ENCODE measurements at regions not wholly inside any gene's neighbourhood (a gene's known extent, or its start where the extent isn't known, plus 50 kb on each side); places are given as distances from the start of the nearest gene placed in this dataset.
A peak's percentile ranks its signal among the peaks of the same experiment; 100 is the strongest.

- no peak overlapping the region for H3K23ac ChIP-seq (ENCODE audit: insufficient read length)
- no peak overlapping the region for H2BK15ac ChIP-seq (ENCODE audit: low read length)
- H2BK120ac ChIP-seq (replicated peaks; ENCODE audit: low read depth, low read length) = no peak overlapping the region
- no peak overlapping the region for H4K91ac ChIP-seq (replicated peaks; ENCODE audit: insufficient read length, low read length)
- H4K8ac ChIP-seq (ENCODE audit: extremely low read depth, insufficient read depth, low read length) = no peak overlapping the region
- no peak overlapping the region for H3K27ac ChIP-seq (ENCODE audit: low read depth, low read length)
- no peak overlapping the region for H3K4ac ChIP-seq (replicated peaks; ENCODE audit: insufficient read length, low read depth, low read length)
- H3K9me3 ChIP-seq (ENCODE audit: insufficient read depth in 2 of 2, low read depth in 1 of 2, low read length in 1 of 2) = peaks cover 0 to 4% of the 10 kb centered on the region in 2 experiments; a peak in 1 of 4 replicates
- no peaks in the 10 kb centered on the region for H3K36me3 ChIP-seq (ENCODE audit: control insufficient read depth in 2 of 4, insufficient read depth in 4 of 4, low read length in 3 of 4)
- H3K23me2 ChIP-seq (ENCODE audit: low read depth, low read length) = no peaks in the 10 kb centered on the region
- H3K56ac ChIP-seq (replicated peaks; ENCODE audit: insufficient read length, low read depth, low read length) = no peak overlapping the region
- no peak for DNase-seq (ENCODE audit: low read depth in 1 of 2, low spot score in 2 of 2)
- 84% methylated on average over 1 of the region's 1 CpG; no CpG with 5 or more reads in 1 of the 2 experiments for WGBS, 2 experiments (ENCODE audit: extremely low coverage in 1 of 2, insufficient coverage in 1 of 2, insufficient read length in 1 of 2, insufficient replicate concordance in 2 of 2, low coverage in 1 of 2, low lambda C conversion rate in 2 of 2, missing lambda C conversion rate in 1 of 2)
- CTCF ChIA-PET (ENCODE audit: partially characterized antibody) = no interaction called here
- POLR2A ChIA-PET (ENCODE audit: partially characterized antibody) = no interaction called here
- no peak overlapping the region for H3K14ac ChIP-seq (ENCODE audit: insufficient read length)
- FAIRE-seq = no peak
- no peak overlapping the region for H3K4me3 ChIP-seq (ENCODE audit: extremely low read depth in 1 of 4, insufficient read depth in 2 of 4, low read depth in 3 of 4, low read length in 4 of 4)
- TF ChIP-seq TAF7 (optimal IDR thresholded peaks at IDR 0.05; ENCODE audit: borderline replicate concordance, low read depth, low read length) = no peak
- H3K4me1 ChIP-seq (replicated peaks in 1 of 4; ENCODE audit: control insufficient read depth in 3 of 4, insufficient read depth in 4 of 4, low read length in 3 of 4) = peaks cover 0 to 4% (median 1%) of the 10 kb centered on the region in 4 experiments; a peak in 1 of 7 replicates
- H4K5ac ChIP-seq (ENCODE audit: insufficient read length, low read depth, low read length) = no peak overlapping the region
- no peak overlapping the region for H2BK5ac ChIP-seq (ENCODE audit: low read depth, low read length)
- H3K4me2 ChIP-seq (ENCODE audit: insufficient read depth in 1 of 2, low read depth in 2 of 2, low read length in 2 of 2) = no peak overlapping the region
- no peak overlapping the region for H2AK5ac ChIP-seq (ENCODE audit: low read depth, low read length)
- no peak overlapping the region for H2BK20ac ChIP-seq (ENCODE audit: low read length)
- no peaks in the 10 kb centered on the region for H3K27me3 ChIP-seq (replicated peaks in 1 of 4; ENCODE audit: control insufficient read depth in 3 of 4, extremely low read depth in 1 of 4, insufficient read depth in 3 of 4, low read length in 3 of 4)
- H3K18ac ChIP-seq (ENCODE audit: extremely low read depth, low read length) = no peak overlapping the region
- no peak overlapping the region for H2AFZ ChIP-seq (ENCODE audit: low read length)
- H3K79me1 ChIP-seq (ENCODE audit: low read depth, low read length) = no peaks in the 10 kb centered on the region
- peak overlapping the region; percentile 33; the same call in 1 of the 2 replicates for H2BK12ac ChIP-seq (ENCODE audit: low read depth, low read length)
- H3K9ac ChIP-seq (replicated peaks in 1 of 4; ENCODE audit: extremely low read depth in 1 of 4, low read depth in 3 of 4, low read length in 3 of 4) = no peak overlapping the region
- H3K79me2 ChIP-seq (ENCODE audit: control insufficient read depth in 1 of 2, insufficient read depth in 2 of 2, low read length in 2 of 2) = no peaks in the 10 kb centered on the region
- no peaks in the 10 kb centered on the region for H4K20me1 ChIP-seq (replicated peaks in 1 of 2; ENCODE audit: control insufficient read depth in 1 of 2, insufficient read depth in 2 of 2, low read length in 2 of 2)
These were observed 212.8 kb downstream of the SUDS3 start for GRCh38 chr12:118589162-118589561.
